IMR-90 (cell line): ENCODE measurements at regions not wholly inside any gene's neighbourhood (a gene's known extent, or its start where the extent isn't known, plus 50 kb on each side); places are given as distances from the start of the nearest gene placed in this dataset.

ENCODE experiments used
- ATAC-seq: fragments of 200-7000 bp; cut with Tn5 transposase; 2 replicates; pipeline ENCODE4 v1.9.1; 2020; ENCODE audit warnings: low read depth, mild to moderate bottlenecking, moderate library complexity
- BruUV-seq: library from RNA; stranded (reverse); fragments of 400-500 nt; replicated peaks from 2 replicates; lab custom pipeline; 2021; lab: Mats Ljungman, UMichigan
- CTCF ChIA-PET: fragments of 300-600 bp; formaldehyde crosslinking; extraction: SDS; loops from one replicate; lab custom pipeline; 2021; ENCODE audit warnings: antibody characterized with exemption; lab: Yijun Ruan, JAX
- POLR2A ChIA-PET: fragments of 300-600 bp; sonication (Branson Sonifier 250); formaldehyde crosslinking; loops from one replicate; lab custom pipeline; 2022; ENCODE audit warnings: antibody characterized with exemption; ENCODE audit not compliant: unreplicated experiment; lab: Charles Lee
- DNase-seq: peaks from one replicate; pipeline ENCODE4 v3.0.0; 2013
- H2AFZ ChIP-seq: replicated peaks from 2 replicates; pipeline ENCODE3; 2013; ENCODE audit warnings: low read length, mild to moderate bottlenecking; ENCODE audit not compliant: poor library complexity
- H2AK5ac ChIP-seq: 2 replicates; pipeline ENCODE4 v1.6.1; 2013; ENCODE audit warnings: low read depth, low read length, inconsistent platforms
- H2AK9ac ChIP-seq: replicated peaks from 2 replicates; pipeline ENCODE3; 2013; ENCODE audit warnings: mild to moderate bottlenecking, low read depth, low read length, moderate library complexity; ENCODE audit not compliant: poor library complexity
- H2BK120ac ChIP-seq: 2 replicates; pipeline ENCODE4 v1.6.1; 2013; ENCODE audit warnings: low read depth, low read length, inconsistent platforms
- H2BK15ac ChIP-seq: 3 replicates; pipeline ENCODE4 v1.6.1; 2013; ENCODE audit warnings: low read depth, low read length, inconsistent platforms
- H2BK20ac ChIP-seq: 2 replicates; pipeline ENCODE4 v1.6.1; 2013; ENCODE audit warnings: low read depth, mild to moderate bottlenecking, inconsistent platforms, low read length, moderate library complexity
- H2BK5ac ChIP-seq: 2 replicates; pipeline ENCODE4 v1.6.1; 2013; ENCODE audit warnings: mild to moderate bottlenecking, low read depth, low read length, inconsistent platforms; ENCODE audit not compliant: poor library complexity, severe bottlenecking
- H3K14ac ChIP-seq: replicated peaks from 2 replicates; pipeline ENCODE4 v1.6.1; 2013; ENCODE audit warnings: low read depth, low read length, inconsistent platforms
- H3K18ac ChIP-seq: 2 replicates; pipeline ENCODE4 v1.6.1; 2013; ENCODE audit warnings: low read depth, low read length, control low read depth
- H3K23ac ChIP-seq: 2 replicates; pipeline ENCODE4 v1.6.1; 2013; ENCODE audit warnings: low read depth, low read length, inconsistent platforms
- H3K27ac ChIP-seq: 2 replicates; pipeline ENCODE4 v1.5.1; 2013; ENCODE audit warnings: mild to moderate bottlenecking, control low read depth, low read length; ENCODE audit not compliant: insufficient read depth
- H3K27me3 ChIP-seq: 2 replicates; pipeline ENCODE4 v1.6.1; 2013; ENCODE audit warnings: low read length; ENCODE audit not compliant: control insufficient read depth, insufficient read depth
- H3K36me3 ChIP-seq: 2 replicates; pipeline ENCODE4 v1.6.1; 2013; ENCODE audit warnings: low read length, mixed read lengths; ENCODE audit not compliant: control insufficient read depth, insufficient read depth
- H3K4ac ChIP-seq: 2 replicates; pipeline ENCODE4 v1.6.1; 2013; ENCODE audit warnings: low read depth, low read length, inconsistent platforms
- H3K4me1 ChIP-seq: 2 replicates; pipeline ENCODE4 v1.6.1; 2013; ENCODE audit warnings: low read length, mixed read lengths; ENCODE audit not compliant: control insufficient read depth, insufficient read depth
- H3K4me2 ChIP-seq: 2 replicates; pipeline ENCODE4 v1.6.1; 2013; ENCODE audit warnings: low read depth, mild to moderate bottlenecking, control low read depth, low read length, moderate library complexity
- H3K4me3 ChIP-seq: 2 replicates; pipeline ENCODE4 v1.5.1; 2013; ENCODE audit warnings: low read depth, mild to moderate bottlenecking, control low read depth, low read length, moderate library complexity; ENCODE audit not compliant: insufficient read depth
- H3K56ac ChIP-seq: 2 replicates; pipeline ENCODE4 v1.6.1; 2013; ENCODE audit warnings: low read length, inconsistent platforms; ENCODE audit not compliant: insufficient read depth; ENCODE audit errors: extremely low read depth
- H3K79me1 ChIP-seq, 2 experiments: 2 replicates each; pipeline ENCODE4 v1.6.1; 2013; ENCODE audit warnings: low read length in 2 of 2, inconsistent platforms in 1 of 2, low read depth in 1 of 2
- H3K9ac ChIP-seq: 2 replicates; pipeline ENCODE4 v1.6.1; 2013; ENCODE audit warnings: low read depth, low read length, control low read depth
- H3K9me1 ChIP-seq: 2 replicates; pipeline ENCODE4 v1.6.1; 2013; ENCODE audit warnings: low read length, inconsistent platforms; ENCODE audit not compliant: insufficient read depth
- H3K9me3 ChIP-seq: 2 replicates; pipeline ENCODE4 v1.6.1; 2013; ENCODE audit warnings: low read length; ENCODE audit not compliant: control insufficient read depth, insufficient read depth
- H4K20me1 ChIP-seq: 2 replicates; pipeline ENCODE4 v1.6.1; 2013; ENCODE audit warnings: low read length, inconsistent platforms; ENCODE audit not compliant: insufficient read depth
- H4K5ac ChIP-seq: 2 replicates; pipeline ENCODE4 v1.6.1; 2013; ENCODE audit warnings: mild to moderate bottlenecking, low read depth, low read length, control low read depth
- H4K8ac ChIP-seq, 2 experiments: 2 replicates each; pipeline ENCODE4 v1.6.1; 2013; ENCODE audit warnings: low read depth in 2 of 2, low read length in 2 of 2, control low read depth in 1 of 2, inconsistent platforms in 1 of 2
- H4K91ac ChIP-seq: 2 replicates; pipeline ENCODE4 v1.6.1; 2013; ENCODE audit warnings: low read depth, low read length, inconsistent platforms; ENCODE audit not compliant: insufficient read depth
- BHLHE40 ChIP-seq: fragments of 150-350 bp; IDR thresholded peaks from 2 replicates; pipeline ENCODE4 v1.6.1; 2016; ENCODE audit warnings: mild to moderate bottlenecking, low read depth, low read length
- CEBPB ChIP-seq: IDR thresholded peaks from 2 replicates; pipeline ENCODE4 v1.6.1; 2012; ENCODE audit warnings: low read depth, low read length, improper control_type of control experiment
- CHD1 ChIP-seq: IDR thresholded peaks from 2 replicates; pipeline ENCODE4 v1.6.1; 2012; ENCODE audit warnings: low read depth, low read length, improper control_type of control experiment
- CTCF ChIP-seq: conservative IDR thresholded peaks from 2 replicates; pipeline ENCODE4 v1.5.1; 2012; ENCODE audit warnings: mild to moderate bottlenecking, low read depth, low read length, improper control_type of control experiment
- ELK1 ChIP-seq: fragments of 150-350 bp; IDR thresholded peaks from 2 replicates; pipeline ENCODE4 v1.6.1; 2016; ENCODE audit warnings: low read depth, mild to moderate bottlenecking, low read length, moderate library complexity, borderline replicate concordance
- FOS ChIP-seq: fragments of 150-350 bp; IDR thresholded peaks from 2 replicates; pipeline ENCODE4 v1.6.1; 2016; ENCODE audit warnings: low read depth, low read length
- MAZ ChIP-seq: IDR thresholded peaks from 2 replicates; pipeline ENCODE4 v1.6.1; 2012; ENCODE audit warnings: low read depth, mild to moderate bottlenecking, low read length, improper control_type of control experiment, moderate library complexity, borderline replicate concordance
- MXI1 ChIP-seq: IDR thresholded peaks from 2 replicates; pipeline ENCODE4 v1.6.1; 2012; ENCODE audit warnings: low read depth, mild to moderate bottlenecking, low read length, moderate library complexity, borderline replicate concordance
- NFE2L2 ChIP-seq: fragments of 150-350 bp; IDR thresholded peaks from 2 replicates; pipeline ENCODE4 v1.6.1; 2016; ENCODE audit warnings: low read depth, mild to moderate bottlenecking, low read length
- POLR2A ChIP-seq: IDR thresholded peaks from 2 replicates; pipeline ENCODE4 v1.6.1; 2012; ENCODE audit warnings: mild to moderate bottlenecking, low read depth, low read length
- RAD21 ChIP-seq: IDR thresholded peaks from 2 replicates; pipeline ENCODE4 v1.6.1; 2012; ENCODE audit warnings: low read length, improper control_type of control experiment
- RCOR1 ChIP-seq: IDR thresholded peaks from 2 replicates; pipeline ENCODE4 v1.6.1; 2012; ENCODE audit warnings: mild to moderate bottlenecking, low read length, improper control_type of control experiment; ENCODE audit not compliant: insufficient replicate concordance
- RFX5 ChIP-seq: IDR thresholded peaks from 2 replicates; pipeline ENCODE4 v1.8.0; 2012; ENCODE audit warnings: low read depth, mild to moderate bottlenecking, low read length, moderate library complexity
- SMC3 ChIP-seq: fragments of 150-350 bp; IDR thresholded peaks from 2 replicates; pipeline ENCODE4 v1.6.1; 2016; ENCODE audit warnings: low read depth, mild to moderate bottlenecking, antibody characterized with exemption, low read length, moderate library complexity
- USF2 ChIP-seq: fragments of 150-350 bp; IDR thresholded peaks from 2 replicates; pipeline ENCODE4 v1.6.1; 2017; ENCODE audit warnings: mild to moderate bottlenecking, antibody characterized with exemption, low read length, low read depth
- WGBS, 2 experiments: methylation state at CpG; one replicate each; pipeline versions ENCODE4 v1.1.5 to v1.1.7; 2013; ENCODE audit warnings: missing lambda C conversion rate in 2 of 2; ENCODE audit not compliant: insufficient read length in 1 of 2; ENCODE audit errors: extremely low coverage in 2 of 2; 5-methylcytosine and 5-hydroxymethylcytosine counted together
- dilution Hi-C: fragments of 300-500 bp; cut with HindIII; formaldehyde crosslinking; loops from one replicate; pipeline ENCODE4 v1.14.3; 2018; ENCODE audit warnings: low sequenced_read_pairs; ENCODE audit not compliant: unreplicated experiment
- in situ Hi-C: fragments of 300-500 bp; cut with MboI; formaldehyde crosslinking; loops from 3 replicates; pipeline ENCODE4 v1.14.3; 2019; ENCODE audit warnings: low sequenced_read_pairs, inconsistent platforms, mixed read lengths
- intact Hi-C: fragments of 100-400 bp; cut with micrococcal nuclease; formaldehyde crosslinking; loops from 2 replicates; pipeline ENCODE4 v1.10.0; 2022

GRCh38 chr2:59791004-59791618 is 762.3 kb downstream of the BCL11A start:
- Histone ChIP-seq H3K4me3 (no peak overlapping the region), H3K4me2 (no peak overlapping the region), H3K9ac (no peak overlapping the region), H4K20me1 (no peaks in the 10 kb centered on the region), H3K18ac (no peak overlapping the region), H3K27ac (no peak overlapping the region), H2AK9ac (no peak overlapping the region), H3K36me3 (no peaks in the 10 kb centered on the region), H3K4ac (no peak overlapping the region), H2BK15ac (no peak overlapping the region), H3K23ac (no peak overlapping the region), H3K9me1 (no peaks in the 10 kb centered on the region), H3K14ac (no peak overlapping the region), H3K79me1 (no peaks in the 10 kb centered on the region), H2BK120ac (no peak overlapping the region), H2BK5ac (no peak overlapping the region), H3K56ac (no peak overlapping the region), H3K4me1 (no peaks in the 10 kb centered on the region), H3K27me3 (no peaks in the 10 kb centered on the region), H3K9me3 (peaks cover 3% of the 10 kb centered on the region; the same call in 1 of the 2 replicates), H2AK5ac (no peak overlapping the region), H2BK20ac (no peak overlapping the region), H4K5ac (no peak overlapping the region), H4K91ac (no peak overlapping the region), H2AFZ (no peak overlapping the region), H4K8ac (no peak overlapping the region)
- no TSS peak for BruUV-seq
- ChIA-PET CTCF (interaction anchor here (0.5 to 0.6 kb wide), 2 partner anchors 123 to 1912 kb away, joined by 4 read pairs; no protein-coding TSS in a partner anchor), POLR2A (no interaction called here)
- dilution Hi-C loops (no loop called here), intact Hi-C loops (no loop called here), in situ Hi-C loops (no loop called here)
- ATAC-seq = no peak
- 30% methylated on average over 2 of the region's 12 CpGs; no CpG with 5 or more reads in 1 of the 2 experiments for WGBS, 2 experiments
- DNase-seq = no peak
- TF ChIP-seq RAD21 (no peak), FOS (no peak), BHLHE40 (no peak), MXI1 (no peak), CTCF (no peak), SMC3 (no peak), CHD1 (no peak), MAZ (no peak), ELK1 (no peak), CEBPB (no peak), POLR2A (no peak), NFE2L2 (no peak), USF2 (no peak), RCOR1 (no peak), RFX5 (no peak)
